Midbrain (tissue), 1 donor: ENCODE measurements at regions not wholly inside any gene's neighbourhood (a gene's known extent, or its start where the extent isn't known, plus 50 kb on each side); places are given as distances from the start of the nearest gene placed in this dataset.

Experiments used
- DNase-seq: peaks from one replicate; lab custom pipeline; 2025; lab: John Stamatoyannopoulos, UW

DNA sequence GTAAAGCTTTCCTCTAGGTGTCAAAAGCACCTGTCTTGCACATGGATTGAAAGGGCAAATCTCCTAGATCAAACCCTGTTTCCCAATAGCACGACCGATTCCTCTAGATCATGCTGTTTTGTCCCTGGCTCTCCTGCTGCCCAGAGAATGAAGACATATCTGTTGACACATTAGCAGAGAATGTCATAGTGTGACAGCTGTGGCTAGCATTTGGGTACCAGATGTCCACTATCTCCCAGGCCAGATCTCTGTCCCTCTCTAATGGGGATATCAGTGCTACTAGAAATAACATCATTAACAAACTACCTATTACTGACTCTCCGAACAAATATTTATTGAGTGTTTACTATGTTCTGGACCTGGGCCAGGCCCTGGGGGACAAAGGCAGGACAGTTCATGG lies 72.4 kb upstream of the ISX start:
- no peak for DNase-seq

DNA sequence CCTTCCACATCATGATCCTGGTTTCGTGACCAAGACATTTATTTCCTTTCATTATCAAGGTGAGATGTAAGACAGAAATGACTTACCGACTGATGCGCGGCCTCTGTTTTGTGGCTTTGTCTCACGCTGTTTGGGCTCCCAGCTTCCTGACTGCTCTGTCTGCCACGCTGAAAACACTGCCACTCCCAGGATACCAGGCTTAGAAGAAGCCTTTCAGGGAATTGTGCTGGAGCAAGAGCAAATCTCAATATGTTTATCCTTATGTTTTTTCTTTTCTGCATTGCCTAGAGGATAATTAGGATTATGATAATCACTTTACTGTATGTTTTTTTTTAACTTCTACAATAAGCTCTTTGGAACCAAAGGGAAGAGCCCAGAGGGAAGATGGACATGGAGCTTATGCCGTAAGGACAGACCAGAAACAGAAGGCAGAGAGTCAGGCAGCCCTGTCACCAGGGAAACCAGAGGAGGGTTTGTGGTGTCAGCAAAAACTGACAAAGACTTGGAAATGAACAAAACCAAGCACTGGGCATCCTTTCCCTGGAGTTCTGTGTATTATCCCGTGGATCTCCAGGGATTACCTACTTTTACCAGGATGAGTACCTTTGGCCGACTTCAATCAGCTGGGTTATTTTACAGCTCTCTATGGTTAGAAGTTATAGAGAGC lies 68.2 kb upstream of the ISX start:
- DNase-seq = no peak

DNA sequence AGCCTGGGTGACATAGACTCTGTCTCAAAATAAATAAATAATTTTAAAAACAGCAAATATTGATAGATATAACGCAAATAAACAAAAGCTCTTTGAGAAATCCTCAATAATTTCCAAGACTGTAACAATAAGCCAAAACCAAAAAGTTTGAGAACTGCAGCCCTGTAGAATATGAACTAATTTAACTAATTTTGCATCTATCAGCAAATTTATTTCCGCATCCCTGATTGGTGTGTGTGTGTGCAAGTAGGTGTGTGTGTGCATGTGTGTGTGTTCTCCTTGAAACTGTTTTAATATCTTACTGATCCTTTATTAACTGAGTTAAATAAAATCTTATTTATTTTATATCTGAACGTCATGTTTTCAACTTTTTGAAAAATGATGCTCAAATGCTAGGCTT lies 67.0 kb upstream of the ISX start:
- no peak for DNase-seq

DNA sequence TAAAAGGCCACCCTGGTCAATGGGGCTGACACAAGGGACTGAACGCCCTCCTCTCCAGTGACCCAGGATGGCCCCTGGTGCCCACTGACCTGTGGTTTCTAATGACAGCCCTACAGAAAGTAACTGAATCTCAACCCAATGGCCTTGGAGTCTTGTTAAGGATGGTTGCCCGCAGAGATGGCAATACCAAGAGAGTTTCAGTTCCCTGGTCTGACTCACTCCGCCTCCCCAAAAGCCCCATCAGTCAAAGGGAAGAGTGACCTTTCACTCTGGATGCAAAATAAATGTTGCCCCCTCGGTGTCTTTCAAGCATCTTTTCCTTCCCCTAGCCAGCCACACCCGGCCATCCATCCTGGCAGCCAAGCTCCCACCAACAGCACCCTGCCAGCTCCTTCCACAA lies 57.7 kb upstream of the ISX start:
- no peak for DNase-seq

DNA sequence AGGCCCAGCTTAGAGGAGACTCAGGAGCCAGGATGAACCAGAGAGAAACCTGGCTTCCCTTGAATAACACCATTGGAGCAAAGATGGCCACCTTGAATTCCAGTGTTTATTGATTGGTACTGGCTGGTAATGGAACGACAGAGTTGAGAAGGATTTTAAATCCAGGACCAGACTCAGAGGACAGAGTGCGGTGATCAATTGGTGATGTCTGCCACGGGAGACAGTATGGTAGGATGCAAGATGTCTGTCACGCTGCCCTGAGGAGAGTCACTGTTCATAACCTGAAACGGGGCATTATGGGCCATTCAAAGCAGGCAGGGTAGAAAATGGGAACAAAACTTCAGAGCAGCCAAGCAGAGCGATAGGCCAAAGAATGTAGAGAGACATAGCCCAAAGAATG lies 55.4 kb upstream of the ISX start:
- no peak for DNase-seq

DNA sequence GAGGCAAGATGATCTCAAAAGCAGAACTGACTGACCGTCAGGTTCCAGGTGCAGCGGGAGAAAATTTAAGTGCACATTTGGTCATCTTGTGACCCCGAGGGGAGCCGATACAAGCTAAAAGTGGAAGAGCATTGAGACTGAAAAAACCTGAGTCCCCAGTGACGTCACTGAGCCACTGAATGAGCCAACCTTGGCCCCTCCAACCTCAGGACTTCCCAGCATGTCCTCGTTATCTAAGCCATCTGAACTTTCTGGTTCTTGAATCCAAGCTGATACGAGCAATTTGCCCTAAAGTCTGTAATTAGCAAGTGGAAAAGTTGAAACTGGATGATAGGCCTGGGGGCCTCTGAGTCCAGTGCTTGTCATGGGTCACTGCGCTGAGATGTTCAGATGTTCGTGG lies 51.1 kb upstream of the ISX start:
- DNase-seq = no peak
